HEK293 (cell line): ENCODE measurements at regions not wholly inside any gene's neighbourhood (a gene's known extent, or its start where the extent isn't known, plus 50 kb on each side); places are given as distances from the start of the nearest gene placed in this dataset.

ENCODE experiments used
- CTCF ChIA-PET: fragments of 350-600 bp; formaldehyde crosslinking; extraction: SDS; loops from one replicate; lab custom pipeline; 2021; ENCODE audit warnings: antibody characterized with exemption; lab: Yijun Ruan, JAX
- POLR2A ChIA-PET: fragments of 300-600 bp; formaldehyde crosslinking; extraction: SDS; loops from one replicate; lab custom pipeline; 2020; ENCODE audit warnings: antibody characterized with exemption, inconsistent platforms; lab: Yijun Ruan, JAX
- H3K27ac ChIP-seq: fragments of 200-500 bp; sonication (Bioruptor generic); 2 replicates; pipeline ENCODE4 v1.5.1; 2014; ENCODE audit warnings: low read depth, low read length, control low read depth, inconsistent platforms; ENCODE audit errors: extremely low read depth
- H3K36me3 ChIP-seq, 2 experiments: fragments of 200-500 bp in 1 of 2; sonication (Bioruptor generic) in 1 of 2; 1 replicate in 1 of 2; 2 replicates in 1 of 2; pipeline ENCODE4 v1.5.1; 2014 to 2017; ENCODE audit warnings: inconsistent platforms in 2 of 2, low read length in 2 of 2; ENCODE audit not compliant: control insufficient read depth in 2 of 2, insufficient read depth in 1 of 2
- H3K4me1 ChIP-seq: fragments of 200-500 bp; sonication (Bioruptor generic); 2 replicates; pipeline ENCODE4 v1.5.1; 2014; ENCODE audit warnings: mild to moderate bottlenecking, low read length, inconsistent platforms; ENCODE audit not compliant: control insufficient read depth, insufficient read depth
- H3K4me3 ChIP-seq: 2 replicates; pipeline ENCODE4 v1.5.1; 2011; ENCODE audit warnings: low read depth, mild to moderate bottlenecking, control low read depth, low read length, moderate library complexity
- H3K9me3 ChIP-seq: fragments of 200-500 bp; sonication (Bioruptor generic); 2 replicates; pipeline ENCODE4 v1.5.1; 2014; ENCODE audit warnings: low read depth, low read length, inconsistent platforms; ENCODE audit not compliant: control insufficient read depth, insufficient read depth
- ATF2 ChIP-seq: fragments of 450-650 bp; formaldehyde crosslinking; IDR thresholded peaks from 2 replicates; pipeline ENCODE4 v1.5.1; 2016; ENCODE audit warnings: missing biosample characterization, missing genetic modification characterization, low read depth
- BCL6B ChIP-seq: fragments of 450-650 bp; formaldehyde crosslinking; IDR thresholded peaks from 2 replicates; pipeline ENCODE4 v1.5.1; 2017; ENCODE audit warnings: missing biosample characterization, missing genetic modification characterization
- KLF7 ChIP-seq: fragments of 450-650 bp; formaldehyde crosslinking; IDR thresholded peaks from 2 replicates; pipeline ENCODE4 v1.5.1; 2016; ENCODE audit warnings: missing biosample characterization, missing genetic modification characterization, borderline replicate concordance
- OSR2 ChIP-seq: fragments of 450-650 bp; formaldehyde crosslinking; IDR thresholded peaks from 2 replicates; pipeline ENCODE4 v1.5.1; 2016; ENCODE audit warnings: missing biosample characterization, missing genetic modification characterization
- PATZ1 ChIP-seq: fragments of 450-650 bp; formaldehyde crosslinking; IDR thresholded peaks from 2 replicates; pipeline ENCODE4 v1.5.1; 2016; ENCODE audit warnings: missing biosample characterization, missing genetic modification characterization
- ZBTB48 ChIP-seq: fragments of 450-650 bp; formaldehyde crosslinking; IDR thresholded peaks from 2 replicates; pipeline ENCODE4 v1.5.1; 2016; ENCODE audit warnings: missing biosample characterization, missing genetic modification characterization
- ZBTB7A ChIP-seq: fragments of 450-650 bp; formaldehyde crosslinking; IDR thresholded peaks from 2 replicates; pipeline ENCODE4 v1.5.1; 2016; ENCODE audit warnings: low read depth, missing biosample characterization, missing genetic modification characterization
- ZFHX2 ChIP-seq: fragments of 450-650 bp; formaldehyde crosslinking; conservative IDR thresholded peaks from 2 replicates; pipeline ENCODE4 v1.5.1; 2016; ENCODE audit warnings: missing biosample characterization, missing genetic modification characterization
- ZNF133 ChIP-seq: fragments of 450-650 bp; formaldehyde crosslinking; IDR thresholded peaks from 2 replicates; pipeline ENCODE4 v1.5.1; 2016; ENCODE audit warnings: missing biosample characterization, missing genetic modification characterization
- ZNF16 ChIP-seq: fragments of 450-650 bp; formaldehyde crosslinking; IDR thresholded peaks from 2 replicates; pipeline ENCODE4 v1.5.1; 2016; ENCODE audit warnings: low read depth, missing biosample characterization, missing genetic modification characterization
- ZNF223 ChIP-seq: fragments of 450-650 bp; formaldehyde crosslinking; IDR thresholded peaks from 2 replicates; pipeline ENCODE4 v1.5.1; 2016; ENCODE audit warnings: missing biosample characterization, missing genetic modification characterization
- ZNF266 ChIP-seq: fragments of 450-650 bp; formaldehyde crosslinking; IDR thresholded peaks from 2 replicates; pipeline ENCODE4 v1.5.1; 2016; ENCODE audit warnings: missing biosample characterization, missing genetic modification characterization, low read depth
- ZNF350 ChIP-seq: fragments of 450-650 bp; formaldehyde crosslinking; IDR thresholded peaks from 2 replicates; pipeline ENCODE4 v1.5.0; 2017; ENCODE audit warnings: missing biosample characterization, mild to moderate bottlenecking, missing genetic modification characterization
- ZNF391 ChIP-seq: fragments of 450-650 bp; formaldehyde crosslinking; IDR thresholded peaks from 2 replicates; pipeline ENCODE4 v1.5.1; 2016; ENCODE audit warnings: low read depth, missing biosample characterization, missing genetic modification characterization, borderline replicate concordance
- ZNF558 ChIP-seq: fragments of 450-650 bp; formaldehyde crosslinking; IDR thresholded peaks from 2 replicates; pipeline ENCODE4 v1.5.1; 2016; ENCODE audit warnings: missing biosample characterization, missing genetic modification characterization
- ZNF701 ChIP-seq: fragments of 450-650 bp; formaldehyde crosslinking; IDR thresholded peaks from 2 replicates; pipeline ENCODE4 v1.5.1; 2016; ENCODE audit warnings: missing biosample characterization, missing genetic modification characterization
- ZNF747 ChIP-seq: fragments of 450-650 bp; formaldehyde crosslinking; IDR thresholded peaks from 2 replicates; pipeline ENCODE4 v1.5.1; 2016; ENCODE audit warnings: missing biosample characterization, missing genetic modification characterization
- ZNF785 ChIP-seq: fragments of 450-650 bp; formaldehyde crosslinking; IDR thresholded peaks from 2 replicates; pipeline ENCODE4 v1.5.1; 2016; ENCODE audit warnings: missing biosample characterization, missing genetic modification characterization
- ZNF792 ChIP-seq: fragments of 450-650 bp; formaldehyde crosslinking; IDR thresholded peaks from 2 replicates; pipeline ENCODE4 v1.5.1; 2016; ENCODE audit warnings: missing biosample characterization, missing genetic modification characterization
- ZSCAN5A ChIP-seq: fragments of 450-650 bp; formaldehyde crosslinking; IDR thresholded peaks from 2 replicates; pipeline ENCODE4 v1.5.1; 2016; ENCODE audit warnings: missing biosample characterization, missing genetic modification characterization

GRCh38 chr9:106534800-106535199 lies 328.2 kb upstream of the ZNF462 start (continued):
- no peak for TF ChIP-seq BCL6B (tag by site-specific recombination)

GRCh38 chr9:106535439-106535838 lies 327.5 kb upstream of the ZNF462 start:
- Histone ChIP-seq H3K36me3 (no peaks in the 10 kb centered on the region), H3K9me3 (no peaks in the 10 kb centered on the region), H3K27ac (no peak overlapping the region), H3K4me3 (no peak overlapping the region), H3K4me1 (no peaks in the 10 kb centered on the region)
- CTCF ChIA-PET, result no interaction called here
- no peak for TF ChIP-seq ZNF747
- no peak for TF ChIP-seq ZNF133
- no peak for TF ChIP-seq ZNF785 (tag by site-specific recombination)
- TF ChIP-seq OSR2, result no peak
- no peak for TF ChIP-seq ATF2 (tag by site-specific recombination)
- no peak for TF ChIP-seq ZFHX2 (tag by site-specific recombination)
- POLR2A ChIA-PET, result no interaction called here

GRCh38 chr9:106557996-106558667 lies 304.8 kb upstream of the ZNF462 start:
- Histone ChIP-seq H3K9me3 (no peaks in the 10 kb centered on the region), H3K4me3 (no peak overlapping the region)
- no peak for TF ChIP-seq ZNF558
- TF ChIP-seq ZBTB7A, result no peak
- TF ChIP-seq KLF7 (tag by site-specific recombination), result no peak
- TF ChIP-seq, all 188 proteins: peak for 0
- H3K27ac ChIP-seq, result no peak overlapping the region
- no peaks in the 10 kb centered on the region for H3K36me3 ChIP-seq
- ChIA-PET POLR2A (no interaction called here), CTCF (no interaction called here)
- no peaks in the 10 kb centered on the region for H3K4me1 ChIP-seq

GRCh38 chr9:106560540-106560939 lies 302.4 kb upstream of the ZNF462 start:
- CTCF ChIA-PET, result interaction anchor here (0.6 kb wide), 1 partner anchor 251 kb away, joined by 4 read pairs; no protein-coding TSS in a partner anchor
- no peaks in the 10 kb centered on the region for H3K4me1 ChIP-seq
- no peaks in the 10 kb centered on the region for H3K9me3 ChIP-seq
- H3K27ac ChIP-seq, result no peak overlapping the region
- H3K36me3 ChIP-seq, result no peaks in the 10 kb centered on the region
- no peak overlapping the region for H3K4me3 ChIP-seq
- POLR2A ChIA-PET, result no interaction called here
- TF ChIP-seq ZNF133, result no peak
- no peak for TF ChIP-seq ZSCAN5A (tag by site-specific recombination)
- no peak for TF ChIP-seq ZNF701 (tag by site-specific recombination)
- no peak for TF ChIP-seq ZNF266 (tag by site-specific recombination)
- no peak for TF ChIP-seq ZNF792
- no peak for TF ChIP-seq ZNF350 (tag by site-specific recombination)
- TF ChIP-seq ZBTB48 (tag by site-specific recombination), result no peak
- TF ChIP-seq ZNF16 (tag by site-specific recombination), result no peak
- no peak for TF ChIP-seq ZNF391
- no peak for TF ChIP-seq PATZ1 (tag by site-specific recombination)
- TF ChIP-seq ZNF223 (tag by site-specific recombination), result no peak
